ENCODE measurements at regions not wholly inside any gene's neighbourhood (a gene's known extent, or its start where the extent isn't known, plus 50 kb on each side); places are given as distances from the start of the nearest gene placed in this dataset.

DNA sequence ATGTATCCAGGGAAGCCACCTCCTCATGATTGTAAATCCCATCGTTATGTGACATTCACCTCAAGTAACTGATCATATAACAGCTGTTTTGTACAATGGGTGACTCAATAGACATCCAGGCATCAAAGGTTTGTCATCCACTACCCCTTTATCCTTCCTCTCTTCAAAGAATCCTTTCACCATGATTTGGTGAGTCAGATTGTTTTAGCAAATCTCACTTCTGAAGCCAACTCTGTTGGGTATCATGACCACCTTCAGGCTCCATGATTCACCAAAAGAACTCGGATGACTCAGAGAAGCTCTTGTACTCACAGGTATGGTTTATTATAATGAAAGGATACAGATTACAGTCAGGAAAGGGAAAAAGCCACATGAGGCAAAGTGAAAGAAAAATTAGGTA is 132.1 kb downstream of the PWWP3B start:
- TF ChIP-seq, protein P1, sequence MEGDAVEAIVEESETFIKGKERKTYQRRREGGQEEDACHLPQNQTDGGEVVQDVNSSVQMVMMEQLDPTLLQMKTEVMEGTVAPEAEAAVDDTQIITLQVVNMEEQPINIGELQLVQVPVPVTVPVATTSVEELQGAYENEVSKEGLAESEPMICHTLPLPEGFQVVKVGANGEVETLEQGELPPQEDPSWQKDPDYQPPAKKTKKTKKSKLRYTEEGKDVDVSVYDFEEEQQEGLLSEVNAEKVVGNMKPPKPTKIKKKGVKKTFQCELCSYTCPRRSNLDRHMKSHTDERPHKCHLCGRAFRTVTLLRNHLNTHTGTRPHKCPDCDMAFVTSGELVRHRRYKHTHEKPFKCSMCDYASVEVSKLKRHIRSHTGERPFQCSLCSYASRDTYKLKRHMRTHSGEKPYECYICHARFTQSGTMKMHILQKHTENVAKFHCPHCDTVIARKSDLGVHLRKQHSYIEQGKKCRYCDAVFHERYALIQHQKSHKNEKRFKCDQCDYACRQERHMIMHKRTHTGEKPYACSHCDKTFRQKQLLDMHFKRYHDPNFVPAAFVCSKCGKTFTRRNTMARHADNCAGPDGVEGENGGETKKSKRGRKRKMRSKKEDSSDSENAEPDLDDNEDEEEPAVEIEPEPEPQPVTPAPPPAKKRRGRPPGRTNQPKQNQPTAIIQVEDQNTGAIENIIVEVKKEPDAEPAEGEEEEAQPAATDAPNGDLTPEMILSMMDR (IDR thresholded peaks at IDR 0.05; ENCODE audit: low read depth, low read length, missing control alignments): no peak
- DNase-seq (ENCODE audit: low read depth): peak; percentile 33
- H3K4me3 ChIP-seq (ENCODE audit: low read depth, low read length): no peak overlapping the region
- in situ Hi-C loops (cut with HindIII; ENCODE audit: low sequenced_read_pairs): no loop called here

DNA sequence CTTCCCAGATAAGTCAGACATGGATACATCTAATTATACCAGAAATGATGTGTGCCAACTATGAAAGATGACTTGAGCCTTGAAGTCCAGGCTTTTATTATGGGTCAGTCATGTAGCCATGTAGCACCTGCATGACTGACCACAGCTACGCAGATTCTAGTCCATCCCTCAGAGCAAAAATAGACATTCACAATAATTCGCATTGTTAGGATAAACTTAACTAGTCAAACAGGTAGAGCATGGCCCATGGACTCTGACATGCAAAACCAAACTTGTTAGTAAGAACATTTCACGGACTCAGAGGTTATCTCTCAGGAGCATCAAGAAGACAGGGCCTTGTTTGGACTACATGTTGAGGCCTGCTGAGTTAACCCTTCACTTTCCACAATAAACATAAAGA is 132.6 kb downstream of the PWWP3B start:
- H3K4me3 ChIP-seq (ENCODE audit: low read depth, low read length): no peak overlapping the region
- TF ChIP-seq, protein P1 (IDR thresholded peaks at IDR 0.05; ENCODE audit: low read depth, low read length, missing control alignments): no peak
- in situ Hi-C loops (cut with HindIII; ENCODE audit: low sequenced_read_pairs): no loop called here
- DNase-seq (ENCODE audit: low read depth): no peak

DNA sequence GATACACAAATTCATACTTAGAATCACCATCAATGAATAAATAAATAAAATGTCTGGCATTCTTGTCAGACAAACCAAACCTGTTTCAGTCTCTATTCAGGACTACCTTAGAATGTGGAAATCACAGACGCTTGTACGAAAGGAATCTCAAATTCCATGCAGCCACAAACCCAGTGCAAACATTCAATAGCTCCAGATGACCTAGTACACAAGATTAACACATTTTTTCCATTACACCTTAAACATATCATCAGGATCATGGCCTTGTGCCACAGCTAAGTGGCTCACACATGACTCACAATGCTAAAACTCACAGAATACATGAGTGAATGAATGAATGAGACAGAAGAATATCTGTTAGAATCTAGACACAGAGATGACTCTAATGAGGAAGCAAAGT is 134.2 kb downstream of the PWWP3B start:
- peak; percentile 62 for DNase-seq (ENCODE audit: low read depth)
- in situ Hi-C loops (cut with HindIII; ENCODE audit: low sequenced_read_pairs): no loop called here
- H3K4me3 ChIP-seq (ENCODE audit: low read depth, low read length): no peak overlapping the region
- TF ChIP-seq, protein P1 (IDR thresholded peaks at IDR 0.05; ENCODE audit: low read depth, low read length, missing control alignments): no peak

GRCh38 chrX:106306391-106306947 is 138.4 kb downstream of the PWWP3B start:
- no peak for DNase-seq (ENCODE audit: low read depth)
- TF ChIP-seq, protein P1 (IDR thresholded peaks at IDR 0.05; ENCODE audit: low read depth, low read length, missing control alignments): no peak
- no peak overlapping the region for H3K4me3 ChIP-seq (ENCODE audit: low read depth, low read length)
- in situ Hi-C loops (cut with HindIII; ENCODE audit: low sequenced_read_pairs): no loop called here

DNA sequence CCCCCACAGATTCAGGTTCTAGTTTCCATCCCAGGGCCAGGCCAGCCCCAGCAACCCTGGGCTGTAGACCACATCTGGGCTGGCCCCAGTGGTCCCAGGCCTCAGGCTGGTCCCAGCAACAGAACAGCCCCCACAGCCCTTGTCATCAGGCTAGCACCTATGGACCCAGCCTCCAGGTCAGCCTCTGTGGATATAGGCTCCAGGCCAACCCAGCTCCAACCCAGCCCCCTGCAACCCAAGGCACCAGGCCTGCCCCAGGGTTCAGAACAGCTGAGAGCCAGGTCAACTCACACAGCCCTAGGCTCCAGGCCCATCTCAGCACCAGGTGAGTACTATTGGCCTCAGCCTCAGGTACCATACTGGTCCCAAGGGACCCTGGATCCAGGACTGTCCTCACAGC is 155.3 kb downstream of the PWWP3B start:
- TF ChIP-seq, protein P1 (IDR thresholded peaks at IDR 0.05; ENCODE audit: low read depth, low read length, missing control alignments): no peak
- DNase-seq (ENCODE audit: low read depth): no peak
- in situ Hi-C loops (cut with HindIII; ENCODE audit: low sequenced_read_pairs): no loop called here
- H3K4me3 ChIP-seq (ENCODE audit: low read depth, low read length): no peak overlapping the region

DNA sequence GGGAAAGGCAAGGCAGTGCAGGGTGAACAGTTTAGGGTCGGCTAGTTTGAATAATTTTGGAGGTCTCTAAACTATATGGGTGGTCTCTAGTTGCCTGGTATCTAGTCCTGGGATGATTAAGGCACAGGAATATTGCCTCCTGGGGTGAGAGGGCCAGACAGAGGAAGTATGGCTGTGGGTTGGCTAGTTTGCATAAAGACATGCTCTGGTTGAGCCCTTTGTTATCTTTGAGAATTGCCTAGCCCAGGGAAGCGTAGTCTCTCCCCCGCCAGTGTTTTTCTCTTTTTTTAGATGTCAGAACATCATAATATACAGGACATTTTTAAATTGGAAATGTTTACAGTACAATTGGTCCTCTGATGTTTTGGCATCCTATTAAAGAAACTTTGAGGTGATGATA is 163.5 kb downstream of the PWWP3B start:
- H3K4me3 ChIP-seq (ENCODE audit: low read depth, low read length): no peak overlapping the region
- in situ Hi-C loops (cut with HindIII; ENCODE audit: low sequenced_read_pairs): no loop called here
- DNase-seq (ENCODE audit: low read depth): no peak
- TF ChIP-seq, protein P1 (IDR thresholded peaks at IDR 0.05; ENCODE audit: low read depth, low read length, missing control alignments): no peak
